C4-2B (cell line): ENCODE measurements at regions not wholly inside any gene's neighbourhood (a gene's known extent, or its start where the extent isn't known, plus 50 kb on each side); places are given as distances from the start of the nearest gene placed in this dataset.

ENCODE experiments used
- CTCF ChIP-seq: fragments of 450-650 bp; conservative IDR thresholded peaks from 2 replicates; pipeline ENCODE4 v1.5.1; 2017; ENCODE audit warnings: mild to moderate bottlenecking
- ZFX ChIP-seq: fragments of 450-650 bp; IDR thresholded peaks from 2 replicates; pipeline ENCODE4 v1.6.1; 2017

- TF ChIP-seq CTCF (no peak), ZFX (no peak)
Observed at GRCh38 chr1:60134716-60135115, 61.1 kb upstream of the C1orf87 start.
